HepG2 (cell line): ENCODE measurements at regions not wholly inside any gene's neighbourhood (a gene's known extent, or its start where the extent isn't known, plus 50 kb on each side); places are given as distances from the start of the nearest gene placed in this dataset.

ENCODE experiments used
- ATAC-seq: fragments of 200-7000 bp; cut with Tn5 transposase; 3 replicates; pipeline ENCODE4 v1.9.1; 2020; ENCODE audit warnings: mild to moderate bottlenecking, moderate library complexity
- BruUV-seq: library from RNA; stranded (reverse); fragments of 400-500 nt; replicated peaks from 2 replicates; lab custom pipeline; 2021; lab: Mats Ljungman, UMichigan
- CTCF ChIA-PET: fragments of 300-600 bp; formaldehyde crosslinking; extraction: SDS; loops from one replicate; lab custom pipeline; 2021; ENCODE audit warnings: low total read pairs, inconsistent platforms, low intra/inter-chr PET ratio; lab: Yijun Ruan, JAX
- POLR2A ChIA-PET: fragments of 350-600 bp; sonication (Branson Sonifier 250); formaldehyde crosslinking; loops from one replicate; lab custom pipeline; 2020; ENCODE audit warnings: antibody characterized with exemption, inconsistent platforms; lab: Yijun Ruan, JAX
- DNase-seq: peaks from one replicate; pipeline ENCODE4 v3.0.0-alpha.2; 2015; ENCODE audit warnings: low spot score
- FAIRE-seq: peaks from 3 replicates; lab custom pipeline; 2011; peaks lifted over from hg19 to GRCh38; lab: Jason Lieb, UNC
- H2AFZ ChIP-seq: one replicate; pipeline ENCODE4 v1.6.1; 2011; ENCODE audit warnings: low read length, inconsistent platforms
- H3K27ac ChIP-seq: fragments of 300-600 bp; 3 replicates; pipeline ENCODE4 v1.8.0; 2011; ENCODE audit warnings: mixed run types, mild to moderate bottlenecking, mixed read lengths, low read length, inconsistent platforms; ENCODE audit not compliant: insufficient read depth; ENCODE audit errors: extremely low read length
- H3K27me3 ChIP-seq, 2 experiments: fragments of 200-600 bp in 1 of 2; 2 replicates in 1 of 2; 3 replicates in 1 of 2; pipeline versions ENCODE4 v1.6.0 to v1.8.0; 2011; ENCODE audit warnings: low read length in 2 of 2, mild to moderate bottlenecking in 2 of 2, moderate library complexity in 2 of 2, inconsistent platforms in 1 of 2; ENCODE audit not compliant: insufficient read depth in 2 of 2, control insufficient read depth in 1 of 2
- H3K36me3 ChIP-seq, 2 experiments: fragments of 200-600 bp in 1 of 2; replicated peaks in 1 of 2; 2 replicates in 1 of 2; 3 replicates in 1 of 2; pipeline versions ENCODE4 v1.5.1 to v1.8.0; 2011; ENCODE audit warnings: low read length in 2 of 2, inconsistent platforms in 1 of 2; ENCODE audit not compliant: insufficient read depth in 2 of 2, control insufficient read depth in 1 of 2
- H3K4me1 ChIP-seq: 2 replicates; pipeline ENCODE4 v1.5.1; 2012; ENCODE audit warnings: low read length, inconsistent platforms; ENCODE audit not compliant: insufficient read depth
- H3K4me2 ChIP-seq: 2 replicates; pipeline ENCODE4 v1.6.0; 2011; ENCODE audit warnings: low read depth, low read length, inconsistent platforms
- H3K4me3 ChIP-seq, 3 experiments: fragments of 200-600 bp in 1 of 3; sonication (generic), shearing (Covaris generic) in 1 of 3; replicated peaks in 1 of 3; 2 replicates each; pipeline ENCODE4 v1.5.1; 2011 to 2016; ENCODE audit warnings: low read length in 3 of 3, inconsistent platforms in 2 of 3, low read depth in 2 of 3, mild to moderate bottlenecking in 2 of 3, control low read depth in 1 of 3, mixed read lengths in 1 of 3; ENCODE audit not compliant: insufficient read depth in 1 of 3
- H3K79me2 ChIP-seq: one replicate; pipeline ENCODE4 v1.6.1; 2011; ENCODE audit warnings: low read length, inconsistent platforms; ENCODE audit not compliant: insufficient read depth
- H3K9ac ChIP-seq: 2 replicates; pipeline ENCODE4 v1.6.0; 2011; ENCODE audit warnings: mild to moderate bottlenecking, low read depth, low read length, inconsistent platforms; ENCODE audit not compliant: insufficient read depth
- H3K9me3 ChIP-seq: 2 replicates; pipeline ENCODE4 v1.5.1; 2012; ENCODE audit warnings: mild to moderate bottlenecking, low read length
- H4K20me1 ChIP-seq: 2 replicates; pipeline ENCODE4 v1.6.0; 2011; ENCODE audit warnings: inconsistent platforms, mild to moderate bottlenecking, low read length, moderate library complexity; ENCODE audit not compliant: insufficient read depth
- PAX8 ChIP-seq: sonication (generic); formaldehyde crosslinking; IDR thresholded peaks from 2 replicates; pipeline ENCODE4 v1.8.0; 2022; ENCODE audit warnings: mild to moderate bottlenecking, missing genetic modification reagents, borderline replicate concordance
- PHF5A ChIP-seq: IDR thresholded peaks from one replicate; pipeline ENCODE4 v1.6.1; 2018; ENCODE audit warnings: low read depth, missing genetic modification reagents; ENCODE audit not compliant: unreplicated experiment
- SP2 ChIP-seq: sonication (generic); formaldehyde crosslinking; IDR thresholded peaks from 2 replicates; pipeline ENCODE4 v1.5.1; 2020; ENCODE audit warnings: mild to moderate bottlenecking, missing genetic modification reagents
- ZBTB20 ChIP-seq: sonication (generic); formaldehyde crosslinking; IDR thresholded peaks from 2 replicates; pipeline ENCODE4 v1.8.1; 2023; ENCODE audit warnings: missing genetic modification reagents, low read depth, mild to moderate bottlenecking, borderline replicate concordance
- ZNF484 ChIP-seq: sonication (generic); formaldehyde crosslinking; IDR thresholded peaks from 2 replicates; pipeline ENCODE4 v1.5.1; 2020; ENCODE audit warnings: mild to moderate bottlenecking, low read depth, missing genetic modification reagents, borderline replicate concordance
- ZNF839 ChIP-seq: sonication (generic); formaldehyde crosslinking; IDR thresholded peaks from 2 replicates; pipeline ENCODE4 v1.4.0; 2020; ENCODE audit warnings: missing genetic modification reagents, mild to moderate bottlenecking, borderline replicate concordance
- ZNF841 ChIP-seq: sonication (generic); formaldehyde crosslinking; IDR thresholded peaks from 2 replicates; pipeline ENCODE4 v1.8.1; 2023; ENCODE audit warnings: missing genetic modification reagents, borderline replicate concordance
- WGBS: methylation state at CpG from one replicate; pipeline ENCODE4 v1.1.6; 2017; ENCODE audit warnings: low lambda C conversion rate; 5-methylcytosine and 5-hydroxymethylcytosine counted together
- in situ Hi-C: cut with HindIII; loops from 2 replicates; pipeline ENCODE4 v1.10.0; 2017; ENCODE audit warnings: low pct_unique_long_range_greater_than_20kb; ENCODE audit not compliant: extremely low pct_ligation_motif_present
- intact Hi-C: fragments of 100-400 bp; cut with micrococcal nuclease; formaldehyde crosslinking; loops from one replicate; pipeline ENCODE4 v1.10.0; 2022; ENCODE audit not compliant: unreplicated experiment
- TF ChIP-seq, protein P1 (sequence below): IDR thresholded peaks from 2 replicates; pipeline ENCODE4 v1.6.1; 2016; ENCODE audit warnings: low read depth, missing genetic modification reagents, missing compliant biosample characterization
- TF ChIP-seq, protein P2 (sequence below): sonication (generic); formaldehyde crosslinking; IDR thresholded peaks from 2 replicates; pipeline ENCODE4 v1.4.0; 2020; ENCODE audit warnings: mild to moderate bottlenecking, missing genetic modification reagents

DNA sequence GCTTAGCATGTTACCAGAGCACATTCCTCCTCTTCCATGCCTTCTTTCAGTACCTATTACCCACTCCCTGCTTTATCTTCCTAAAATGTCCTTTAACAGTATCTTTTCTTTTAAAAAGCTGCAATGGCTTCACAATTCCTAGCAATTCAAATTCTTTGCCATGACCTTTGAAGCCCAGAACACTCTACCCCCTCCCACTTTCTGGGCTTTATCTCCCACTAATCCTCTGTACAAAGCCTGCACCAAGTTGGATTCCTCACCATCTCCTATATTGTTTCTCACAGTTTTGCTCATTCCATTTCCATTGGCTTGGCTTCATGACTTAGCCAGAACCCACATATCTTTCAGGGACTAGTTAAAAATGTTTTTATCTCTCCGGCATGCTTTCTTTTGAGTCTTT lies 80.9 kb downstream of the FAM76B start:
- whole genome bisulfite sequencing, result 3% methylated on average over 1 of the region's 1 CpG
- no peak overlapping the region for H3K9ac ChIP-seq
- no peak overlapping the region for H3K4me3 ChIP-seq
- FAIRE-seq, result no peak
- in situ Hi-C loops (loop anchor here (5.0 to 10.0 kb wide), 2 partner anchors 556 to 644 kb away; partner anchors contain the start of gene SRSF8), intact Hi-C loops (no loop called here)
- H3K27ac ChIP-seq, result no peak overlapping the region
- no TSS peak for BruUV-seq
- ATAC-seq, result no peak
- no peaks in the 10 kb centered on the region for H3K36me3 ChIP-seq
- peaks cover 3 to 11% of the 10 kb centered on the region in 2 experiments; a peak in 3 of 5 replicates for H3K27me3 ChIP-seq
- H3K79me2 ChIP-seq, result no peaks in the 10 kb centered on the region
- POLR2A ChIA-PET, result no interaction called here
- H2AFZ ChIP-seq, result no peak overlapping the region
- DNase-seq, result no peak
- CTCF ChIA-PET, result no interaction called here
- H3K4me2 ChIP-seq, result no peak overlapping the region
- no peaks in the 10 kb centered on the region for H3K4me1 ChIP-seq
- no peaks in the 10 kb centered on the region for H4K20me1 ChIP-seq
- H3K9me3 ChIP-seq, result no peaks in the 10 kb centered on the region
- TF ChIP-seq ZBTB20 (CRISPR knock-in tag) (no peak), ZNF839 (CRISPR knock-in tag) (no peak), PHF5A (CRISPR knock-in tag) (no peak), ZNF484 (CRISPR knock-in tag) (no peak), PAX8 (no peak), SP2 (CRISPR knock-in tag) (no peak), ZNF841 (no peak)
- TF ChIP-seq, protein P1, sequence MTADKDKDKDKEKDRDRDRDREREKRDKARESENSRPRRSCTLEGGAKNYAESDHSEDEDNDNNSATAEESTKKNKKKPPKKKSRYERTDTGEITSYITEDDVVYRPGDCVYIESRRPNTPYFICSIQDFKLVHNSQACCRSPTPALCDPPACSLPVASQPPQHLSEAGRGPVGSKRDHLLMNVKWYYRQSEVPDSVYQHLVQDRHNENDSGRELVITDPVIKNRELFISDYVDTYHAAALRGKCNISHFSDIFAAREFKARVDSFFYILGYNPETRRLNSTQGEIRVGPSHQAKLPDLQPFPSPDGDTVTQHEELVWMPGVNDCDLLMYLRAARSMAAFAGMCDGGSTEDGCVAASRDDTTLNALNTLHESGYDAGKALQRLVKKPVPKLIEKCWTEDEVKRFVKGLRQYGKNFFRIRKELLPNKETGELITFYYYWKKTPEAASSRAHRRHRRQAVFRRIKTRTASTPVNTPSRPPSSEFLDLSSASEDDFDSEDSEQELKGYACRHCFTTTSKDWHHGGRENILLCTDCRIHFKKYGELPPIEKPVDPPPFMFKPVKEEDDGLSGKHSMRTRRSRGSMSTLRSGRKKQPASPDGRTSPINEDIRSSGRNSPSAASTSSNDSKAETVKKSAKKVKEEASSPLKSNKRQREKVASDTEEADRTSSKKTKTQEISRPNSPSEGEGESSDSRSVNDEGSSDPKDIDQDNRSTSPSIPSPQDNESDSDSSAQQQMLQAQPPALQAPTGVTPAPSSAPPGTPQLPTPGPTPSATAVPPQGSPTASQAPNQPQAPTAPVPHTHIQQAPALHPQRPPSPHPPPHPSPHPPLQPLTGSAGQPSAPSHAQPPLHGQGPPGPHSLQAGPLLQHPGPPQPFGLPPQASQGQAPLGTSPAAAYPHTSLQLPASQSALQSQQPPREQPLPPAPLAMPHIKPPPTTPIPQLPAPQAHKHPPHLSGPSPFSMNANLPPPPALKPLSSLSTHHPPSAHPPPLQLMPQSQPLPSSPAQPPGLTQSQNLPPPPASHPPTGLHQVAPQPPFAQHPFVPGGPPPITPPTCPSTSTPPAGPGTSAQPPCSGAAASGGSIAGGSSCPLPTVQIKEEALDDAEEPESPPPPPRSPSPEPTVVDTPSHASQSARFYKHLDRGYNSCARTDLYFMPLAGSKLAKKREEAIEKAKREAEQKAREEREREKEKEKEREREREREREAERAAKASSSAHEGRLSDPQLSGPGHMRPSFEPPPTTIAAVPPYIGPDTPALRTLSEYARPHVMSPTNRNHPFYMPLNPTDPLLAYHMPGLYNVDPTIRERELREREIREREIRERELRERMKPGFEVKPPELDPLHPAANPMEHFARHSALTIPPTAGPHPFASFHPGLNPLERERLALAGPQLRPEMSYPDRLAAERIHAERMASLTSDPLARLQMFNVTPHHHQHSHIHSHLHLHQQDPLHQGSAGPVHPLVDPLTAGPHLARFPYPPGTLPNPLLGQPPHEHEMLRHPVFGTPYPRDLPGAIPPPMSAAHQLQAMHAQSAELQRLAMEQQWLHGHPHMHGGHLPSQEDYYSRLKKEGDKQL (CRISPR knock-in tag), result no peak
- TF ChIP-seq, protein P2, sequence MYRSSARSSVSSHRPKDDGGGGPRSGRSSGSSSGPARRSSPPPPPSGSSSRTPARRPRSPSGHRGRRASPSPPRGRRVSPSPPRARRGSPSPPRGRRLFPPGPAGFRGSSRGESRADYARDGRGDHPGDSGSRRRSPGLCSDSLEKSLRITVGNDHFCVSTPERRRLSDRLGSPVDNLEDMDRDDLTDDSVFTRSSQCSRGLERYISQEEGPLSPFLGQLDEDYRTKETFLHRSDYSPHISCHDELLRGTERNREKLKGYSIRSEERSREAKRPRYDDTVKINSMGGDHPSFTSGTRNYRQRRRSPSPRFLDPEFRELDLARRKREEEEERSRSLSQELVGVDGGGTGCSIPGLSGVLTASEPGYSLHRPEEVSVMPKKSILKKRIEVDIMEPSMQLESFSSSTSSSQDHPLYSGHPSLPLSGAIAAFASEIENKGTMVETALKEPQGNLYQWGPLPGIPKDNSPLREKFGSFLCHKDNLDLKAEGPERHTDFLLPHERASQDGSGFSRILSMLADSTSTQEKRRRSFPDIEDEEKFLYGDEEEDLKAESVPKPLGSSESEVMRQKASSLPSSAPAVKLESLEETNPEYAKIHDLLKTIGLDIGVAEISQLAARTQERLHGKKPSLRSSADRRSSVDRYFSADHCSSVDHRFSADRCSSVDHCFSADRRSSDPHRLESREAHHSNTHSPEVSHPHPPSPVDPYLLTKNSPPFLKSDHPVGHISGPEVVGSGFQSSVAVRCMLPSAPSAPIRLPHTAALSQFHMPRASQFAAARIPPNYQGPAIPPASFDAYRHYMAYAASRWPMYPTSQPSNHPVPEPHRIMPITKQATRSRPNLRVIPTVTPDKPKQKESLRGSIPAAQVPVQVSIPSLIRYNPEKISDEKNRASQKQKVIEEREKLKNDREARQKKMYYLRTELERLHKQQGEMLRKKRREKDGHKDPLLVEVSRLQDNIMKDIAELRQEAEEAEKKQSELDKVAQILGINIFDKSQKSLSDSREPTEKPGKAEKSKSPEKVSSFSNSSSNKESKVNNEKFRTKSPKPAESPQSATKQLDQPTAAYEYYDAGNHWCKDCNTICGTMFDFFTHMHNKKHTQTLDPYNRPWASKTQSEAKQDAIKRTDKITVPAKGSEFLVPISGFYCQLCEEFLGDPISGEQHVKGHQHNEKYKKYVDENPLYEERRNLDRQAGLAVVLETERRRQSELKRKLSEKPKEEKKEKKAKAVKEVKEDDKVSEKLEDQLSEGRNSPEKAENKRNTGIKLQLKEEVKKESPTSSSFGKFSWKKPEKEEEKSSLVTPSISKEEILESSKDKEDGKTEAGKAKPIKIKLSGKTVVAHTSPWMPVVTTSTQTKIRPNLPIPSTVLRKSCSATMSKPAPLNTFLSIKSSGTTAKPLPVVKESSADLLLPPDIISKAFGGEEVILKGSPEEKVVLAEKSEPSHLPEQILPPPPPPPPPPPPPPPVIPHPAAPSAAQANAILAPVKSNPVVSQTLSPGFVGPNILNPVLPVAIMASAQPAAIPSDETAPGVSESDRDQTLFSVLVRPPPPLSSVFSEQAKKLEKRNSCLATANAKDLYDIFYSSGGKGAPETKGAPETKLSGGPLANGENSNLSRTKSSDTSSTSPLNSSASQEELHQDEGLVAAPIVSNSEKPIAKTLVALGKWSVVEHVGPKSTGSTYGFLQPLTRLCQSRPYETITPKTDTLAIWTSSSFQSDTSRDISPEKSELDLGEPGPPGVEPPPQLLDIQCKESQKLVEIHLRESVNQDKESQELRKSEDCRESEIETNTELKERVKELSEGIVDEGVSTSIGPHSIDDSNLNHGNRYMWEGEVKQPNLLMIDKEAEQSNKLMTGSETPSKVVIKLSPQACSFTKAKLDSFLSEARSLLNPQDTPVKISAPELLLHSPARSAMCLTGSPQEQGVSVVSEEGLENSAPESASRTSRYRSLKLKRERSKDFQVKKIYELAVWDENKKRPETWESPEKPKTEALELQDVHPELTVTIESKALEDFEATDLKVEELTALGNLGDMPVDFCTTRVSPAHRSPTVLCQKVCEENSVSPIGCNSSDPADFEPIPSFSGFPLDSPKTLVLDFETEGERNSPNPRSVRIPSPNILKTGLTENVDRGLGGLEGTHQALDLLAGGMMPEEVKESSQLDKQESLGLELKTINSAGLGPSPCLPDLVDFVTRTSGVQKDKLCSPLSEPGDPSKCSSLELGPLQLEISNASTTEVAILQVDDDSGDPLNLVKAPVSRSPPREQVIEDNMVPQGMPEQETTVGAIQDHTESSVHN (CRISPR knock-in tag), result no peak
